HG03378 (cell line): ENCODE measurements at regions not wholly inside any gene's neighbourhood (a gene's known extent, or its start where the extent isn't known, plus 50 kb on each side); places are given as distances from the start of the nearest gene placed in this dataset.
"Not testable (repeated sequence)": the region's sequence is repeated elsewhere in the genome, so short reads cannot be mapped to it uniquely, and the experiment has no call there.

Experiments used
- ATAC-seq: cut with Tn5 transposase; IDR thresholded peaks from one replicate; pipeline ENCODE4 v1.9.1; 2021; ENCODE audit warnings: mild to moderate bottlenecking, moderate library complexity; ENCODE audit not compliant: unreplicated experiment

GRCh38 chr15:21718108-21718507, 159.4 kb downstream of the POTEB start:
- peak; percentile 83 for ATAC-seq

DNA sequence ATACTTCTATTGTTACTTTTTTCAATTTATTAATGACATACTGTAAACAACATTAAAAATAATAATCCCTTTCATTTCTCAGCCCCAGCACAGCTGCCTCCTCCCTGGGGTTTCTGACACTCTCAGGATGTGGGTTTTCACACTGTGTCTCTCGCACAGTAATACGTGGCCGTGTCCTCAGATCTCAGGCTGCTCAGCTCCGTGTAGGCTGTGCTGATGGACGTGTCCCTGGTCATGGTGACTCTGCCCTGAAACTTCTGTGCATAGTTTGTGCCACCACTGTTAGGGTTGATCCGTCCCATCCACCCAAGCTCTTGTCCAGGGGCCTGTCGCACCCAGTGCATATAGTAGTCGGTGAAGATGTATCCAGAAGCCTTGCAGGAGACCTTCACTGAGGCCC, 159.9 kb downstream of the POTEB start:
- peak; percentile 30 for ATAC-seq

DNA sequence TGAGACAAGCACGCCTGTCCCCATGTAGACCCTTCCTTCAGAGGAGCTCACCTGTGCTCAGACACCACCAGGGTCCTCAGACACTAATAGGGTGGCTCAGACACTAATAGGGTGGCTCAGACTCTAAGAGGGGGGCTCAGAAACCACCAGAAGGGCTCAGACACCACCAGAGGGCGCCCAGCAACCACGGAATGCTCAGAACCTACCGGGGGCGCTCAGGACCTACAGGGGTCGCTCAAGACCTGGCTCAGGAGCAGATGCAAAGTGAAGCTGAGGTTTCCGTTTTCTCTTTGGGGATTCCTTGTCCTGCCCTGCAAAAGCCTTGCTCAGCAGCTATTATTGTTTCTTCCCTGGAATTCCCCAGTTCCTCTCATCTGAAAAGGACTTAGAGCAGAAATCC, 172.1 kb downstream of the POTEB start:
- ATAC-seq, result peak; percentile 91

GRCh38 chr15:21698620-21699019, 178.9 kb downstream of the POTEB start:
- ATAC-seq, result not testable (repeated sequence)

- not testable (repeated sequence) for ATAC-seq
Observed at GRCh38 chr15:21695089-21695488, 182.4 kb downstream of the POTEB start.

GRCh38 chr15:21692471-21693102, 184.9 kb downstream of the POTEB start:
- not testable (repeated sequence) for ATAC-seq

DNA sequence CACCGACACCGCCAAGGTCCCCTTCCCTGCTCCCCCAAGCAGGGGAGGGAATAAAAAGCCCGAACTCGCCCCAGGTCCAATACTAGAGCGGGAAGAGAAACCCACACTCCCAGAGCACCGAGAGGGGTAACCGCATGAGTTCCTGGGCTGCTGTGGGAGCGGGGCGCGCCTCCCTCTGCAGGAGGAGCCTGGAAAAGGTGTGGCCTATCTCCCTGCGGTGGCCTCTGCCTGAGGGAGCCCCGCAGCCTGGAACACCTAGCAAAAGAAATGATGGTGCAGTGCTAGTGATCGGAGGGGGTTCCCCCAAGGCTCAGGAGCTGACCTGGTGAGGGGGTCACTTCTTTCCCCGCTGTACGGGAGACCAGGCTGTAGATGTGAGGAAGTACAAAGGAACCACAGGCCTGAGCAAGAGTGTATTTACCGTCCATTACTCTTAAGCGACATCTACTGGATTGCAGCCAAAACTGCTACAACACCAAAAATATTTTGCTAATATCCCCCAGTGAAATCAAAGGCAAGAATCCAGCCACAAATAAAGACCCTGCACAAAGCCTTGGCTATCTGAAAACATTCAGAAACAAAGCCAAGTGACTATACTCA, 216.6 kb upstream of the POTEB3 start:
- ATAC-seq, result peak; percentile 93

GRCh38 chr15:21656114-21656746, 215.9 kb upstream of the POTEB3 start:
- not testable (repeated sequence) for ATAC-seq

GRCh38 chr15:21653707-21654106, 213.4 kb upstream of the POTEB3 start:
- ATAC-seq, result not testable (repeated sequence)

DNA sequence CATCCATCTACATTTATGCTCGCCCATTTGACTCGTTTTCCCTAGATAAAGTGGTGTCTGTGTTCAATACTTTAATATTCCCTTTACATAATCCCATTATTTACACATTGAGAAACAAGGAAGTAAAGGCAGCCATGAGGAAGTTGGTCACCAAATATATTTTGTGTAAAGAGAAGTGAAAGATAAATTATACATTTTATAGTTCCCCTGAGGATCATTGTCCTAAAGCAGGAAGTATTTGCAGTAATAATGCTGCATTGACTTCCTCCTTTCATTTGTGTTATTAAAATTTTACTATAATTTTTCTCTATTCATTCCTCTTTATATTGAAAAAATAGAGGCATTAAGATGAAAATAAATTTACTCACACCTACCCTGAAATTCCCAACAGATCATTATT, 198.5 kb upstream of the POTEB3 start:
- not testable (repeated sequence) for ATAC-seq

DNA sequence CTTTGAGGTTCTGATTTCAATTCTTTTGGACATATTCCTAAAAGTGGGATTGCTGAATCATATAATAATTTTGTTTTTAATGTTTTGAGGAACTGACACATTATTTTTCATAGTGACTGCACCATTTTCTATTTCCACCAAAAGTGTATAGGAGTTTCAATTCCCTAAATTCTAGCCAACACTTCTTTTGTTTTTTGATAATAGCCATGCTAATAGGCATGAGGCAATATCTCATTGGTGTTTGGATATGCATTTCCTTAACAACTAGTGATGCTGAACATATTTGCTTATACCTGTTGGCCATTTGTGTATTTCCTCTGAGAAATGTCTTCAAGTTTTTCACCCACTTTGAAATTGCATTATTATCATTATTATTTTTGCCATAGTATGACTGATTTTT, 186.4 kb upstream of the POTEB3 start:
- not testable (repeated sequence) for ATAC-seq

DNA sequence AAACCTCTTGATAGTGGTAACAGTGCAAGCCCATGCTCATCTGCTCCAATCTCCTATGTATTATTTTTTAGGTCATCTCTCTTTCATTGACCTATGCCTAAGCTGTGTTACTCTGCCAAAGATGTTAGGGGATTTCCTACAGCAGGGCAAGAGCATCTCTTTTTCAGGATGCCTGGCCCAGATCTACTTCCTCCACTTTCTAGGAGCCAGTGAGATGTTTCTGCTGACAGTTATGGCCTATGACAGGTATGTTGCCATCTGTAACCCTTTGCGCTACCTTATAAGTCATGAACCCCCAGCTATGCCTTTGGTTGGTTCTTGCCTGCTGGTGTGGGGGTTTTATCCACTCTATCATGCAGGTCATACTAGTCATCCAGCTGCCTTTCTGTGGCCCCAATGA, 168.9 kb upstream of the POTEB3 start:
- ATAC-seq, result not testable (repeated sequence)

- not testable (repeated sequence) for ATAC-seq
Observed at GRCh38 chr15:21565426-21565825, 125.1 kb upstream of the POTEB3 start.

GRCh38 chr15:21551809-21552208, 111.5 kb upstream of the POTEB3 start:
- peak; percentile 84 for ATAC-seq

- ATAC-seq, result not testable (repeated sequence)
Observed at GRCh38 chr15:21546182-21546903, 106.0 kb upstream of the POTEB3 start.

- ATAC-seq, result not testable (repeated sequence)
Observed at GRCh38 chr15:21532785-21533184, 92.5 kb upstream of the POTEB3 start.

DNA sequence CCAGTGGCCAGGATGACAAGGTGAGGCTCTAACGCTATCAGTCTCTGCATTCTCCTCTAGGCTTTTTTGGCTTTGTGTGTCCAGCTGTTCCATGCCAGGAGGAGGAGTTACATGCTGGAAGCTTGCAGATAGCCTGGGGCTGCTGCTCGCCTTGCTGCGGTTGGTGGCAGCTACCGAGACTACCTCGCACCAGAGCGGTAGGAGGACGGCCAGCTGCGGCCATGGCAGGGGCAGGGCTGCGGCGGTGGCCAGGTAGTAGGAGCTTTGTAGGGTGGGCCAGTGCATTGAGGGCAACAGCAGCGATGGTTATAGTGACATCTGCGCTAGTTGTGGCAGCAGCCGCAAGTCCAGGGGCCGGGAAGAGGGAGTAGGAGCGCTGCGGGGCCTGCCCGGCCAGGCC, 75.9 kb upstream of the POTEB3 start:
- ATAC-seq, result not testable (repeated sequence)

DNA sequence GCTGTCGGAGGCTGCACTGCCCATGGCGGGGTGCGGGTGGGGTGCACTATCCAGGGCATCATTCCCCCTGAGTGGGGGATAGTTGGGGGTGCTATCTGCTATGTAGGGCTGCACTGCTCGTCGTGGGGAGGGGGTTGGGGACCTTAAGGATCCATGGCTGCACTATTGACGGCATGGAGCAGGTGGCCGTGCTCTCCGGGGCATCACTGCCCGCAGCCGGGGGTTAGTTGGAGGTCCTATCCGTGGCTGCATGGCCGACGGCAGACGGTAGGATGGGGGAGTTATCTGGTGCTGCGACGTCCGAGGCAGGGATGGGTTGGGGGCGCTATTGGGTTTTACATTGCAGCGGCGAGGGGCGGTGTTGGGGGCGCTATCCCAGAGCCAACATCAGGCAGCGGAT, 75.0 kb upstream of the POTEB3 start:
- ATAC-seq, result not testable (repeated sequence)

GRCh38 chr15:21503021-21503420, 62.7 kb upstream of the POTEB3 start:
- not testable (repeated sequence) for ATAC-seq
